ENCODE measurements at regions not wholly inside any gene's neighbourhood (a gene's known extent, or its start where the extent isn't known, plus 50 kb on each side); places are given as distances from the start of the nearest gene placed in this dataset.

- no peak for TF ChIP-seq ZNF462 (CRISPR knock-in tag; IDR thresholded peaks at IDR 0.05)
These were observed 616.6 kb upstream of the SEMA6A start (continued) for GRCh38 chr5:117191251-117191650.

- no peaks in the 10 kb centered on the region for H3K4me1 ChIP-seq (ENCODE audit: insufficient read depth)
These were observed 615.2 kb upstream of the SEMA6A start for GRCh38 chr5:117189784-117190183.

More at GRCh38 chr5:117189784-117190183, 615.2 kb upstream of the SEMA6A start:
- H3K36me3 ChIP-seq (ENCODE audit: insufficient read depth) = no peaks in the 10 kb centered on the region
- Mint-ChIP-seq H3K4me3 (no peak overlapping the region), H3K27ac (no peak overlapping the region), H3K36me3 (ENCODE audit: low read depth) (no peaks in the 10 kb centered on the region), H3K9me3 (no peaks in the 10 kb centered on the region; the same call in 2 of the 3 replicates), H3K27me3 (ENCODE audit: insufficient read depth, low read depth, poor library complexity) (no peaks in the 10 kb centered on the region), H3K4me1 (peaks cover 11% of the 10 kb centered on the region)
- TF ChIP-seq CTCF (conservative IDR thresholded peaks at IDR 0.05; ENCODE audit: low read depth in 2 of 2) (no peak), EZH2 (IDR thresholded peaks at IDR 0.05; ENCODE audit: low read depth, unreplicated experiment) (no peak), POLR2AphosphoS5 (IDR thresholded peaks at IDR 0.05; ENCODE audit: low read depth) (no peak), REST (IDR thresholded peaks at IDR 0.05; ENCODE audit: unreplicated experiment) (peak; percentile 40)
- no peak overlapping the region for H3K4me2 ChIP-seq
- no peak for ATAC-seq
- H2AFZ ChIP-seq = 0 out of 2 replicates have a peak overlapping the region, but pooled peaks have one; percentile 8
- H3K27me3 ChIP-seq (ENCODE audit: insufficient read depth) = no peaks in the 10 kb centered on the region
- no peak overlapping the region for H3K27ac ChIP-seq (ENCODE audit: low read depth)
- H3K9me2 ChIP-seq (ENCODE audit: insufficient read depth) = peaks cover 4% of the 10 kb centered on the region; the same call in 1 of the 2 replicates
- H4K20me1 ChIP-seq (replicated peaks; ENCODE audit: insufficient read depth) = no peaks in the 10 kb centered on the region
- DNase-seq (ENCODE audit: low spot score) = no peak
- no peak overlapping the region for H3K4me3 ChIP-seq
- H3F3A ChIP-seq (replicated peaks; ENCODE audit: low read depth) = no peaks in the 10 kb centered on the region
- no peaks in the 10 kb centered on the region for H3K79me2 ChIP-seq (replicated peaks; ENCODE audit: insufficient read depth)

Data from GM23338 (cell line).